K562 (cell line): ENCODE measurements at regions not wholly inside any gene's neighbourhood (a gene's known extent, or its start where the extent isn't known, plus 50 kb on each side); places are given as distances from the start of the nearest gene placed in this dataset.

Experiments
- ATAC-seq: fragments of 200-7000 bp; cut with Tn5 transposase; 3 replicates; pipeline ENCODE4 v1.9.1; 2020; ENCODE audit warnings: moderate library complexity
- BruUV-seq: library from RNA; stranded (reverse); fragments of 400-500 nt; replicated peaks from 2 replicates; lab custom pipeline; 2021; lab: Mats Ljungman, UMichigan
- CTCF ChIA-PET: fragments of 300-600 bp; formaldehyde crosslinking; extraction: SDS; loops from one replicate; lab custom pipeline; 2021; ENCODE audit warnings: low intra/inter-chr PET ratio; lab: Yijun Ruan, JAX
- POLR2A ChIA-PET: fragments of 300-600, 350-650 bp; sonication (Branson Sonifier 250); formaldehyde crosslinking; extraction: SDS; loops from one replicate; lab custom pipeline; 2021; ENCODE audit warnings: antibody characterized with exemption, inconsistent platforms; lab: Yijun Ruan, JAX
- DNase-seq, 4 experiments: peaks; one replicate each; pipeline versions ENCODE4 v3.0.0 to v3.0.0-alpha.2; 2011 to 2018; ENCODE audit warnings: low spot score in 3 of 4, mixed read lengths in 3 of 4; ENCODE audit errors: extremely low read depth in 1 of 4
- FAIRE-seq: peaks from 2 replicates; lab custom pipeline; 2011; peaks lifted over from hg19 to GRCh38; lab: Jason Lieb, UNC
- H2AFZ ChIP-seq: 2 replicates; pipeline ENCODE4 v1.6.0; 2011; ENCODE audit warnings: low read depth, low read length, control low read depth, inconsistent platforms
- H3K27ac ChIP-seq: fragments of 200-600 bp; 3 replicates; pipeline ENCODE4 v1.8.0; 2011; ENCODE audit warnings: low read depth, mild to moderate bottlenecking, control low read depth, inconsistent platforms, low read length, moderate library complexity, mixed read lengths; ENCODE audit errors: extremely low read depth
- H3K27me3 ChIP-seq, 2 experiments: fragments of 300-600 bp in 1 of 2; 2 replicates in 1 of 2; 3 replicates in 1 of 2; pipeline versions ENCODE4 v1.6.0 to v1.8.0; 2011; ENCODE audit warnings: inconsistent platforms in 2 of 2, low read length in 2 of 2, mild to moderate bottlenecking in 1 of 2, mixed read lengths in 1 of 2, moderate library complexity in 1 of 2; ENCODE audit not compliant: control insufficient read depth in 2 of 2, insufficient read depth in 2 of 2
- H3K36me3 ChIP-seq: fragments of 300-600 bp; 3 replicates; pipeline ENCODE4 v1.8.0; 2011; ENCODE audit warnings: mild to moderate bottlenecking, low read length, inconsistent platforms; ENCODE audit not compliant: control insufficient read depth, insufficient read depth
- H3K4me1 ChIP-seq, 2 experiments: fragments of 200-600 bp in 1 of 2; replicated peaks in 1 of 2; 2 replicates in 1 of 2; 3 replicates in 1 of 2; pipeline versions ENCODE4 v1.5.1 to v1.8.0; 2011; ENCODE audit warnings: inconsistent platforms in 2 of 2, low read length in 2 of 2, mild to moderate bottlenecking in 1 of 2, mixed read lengths in 1 of 2, moderate library complexity in 1 of 2; ENCODE audit not compliant: control insufficient read depth in 2 of 2, insufficient read depth in 2 of 2
- H3K4me2 ChIP-seq: 2 replicates; pipeline ENCODE4 v1.6.1; 2011; ENCODE audit warnings: low read length, control low read depth, inconsistent platforms, mixed read lengths; ENCODE audit not compliant: insufficient read depth
- H3K4me3 ChIP-seq: fragments of 200-600 bp; sonication (generic), shearing (Covaris generic); 2 replicates; pipeline ENCODE4 v1.5.1; 2016; ENCODE audit warnings: control low read depth, inconsistent platforms
- H3K79me2 ChIP-seq: fragments of 200-600 bp; 3 replicates; pipeline ENCODE4 v1.8.0; 2011; ENCODE audit warnings: low read length, inconsistent platforms; ENCODE audit not compliant: control insufficient read depth, insufficient read depth
- H3K9ac ChIP-seq, 2 experiments: 2 replicates each; pipeline versions ENCODE4 v1.6.0 to v1.6.1; 2011; ENCODE audit warnings: low read depth in 2 of 2, low read length in 2 of 2, control low read depth in 1 of 2, inconsistent platforms in 1 of 2, mild to moderate bottlenecking in 1 of 2, mixed read lengths in 1 of 2; ENCODE audit not compliant: insufficient read depth in 1 of 2
- H3K9me1 ChIP-seq: one replicate; pipeline ENCODE4 v1.6.0; 2011; ENCODE audit warnings: inconsistent platforms, mild to moderate bottlenecking, low read length, moderate library complexity; ENCODE audit not compliant: control insufficient read depth, insufficient read depth
- H3K9me3 ChIP-seq: replicated peaks from 2 replicates; pipeline ENCODE4 v1.5.1; 2011; ENCODE audit warnings: low read depth, low read length, inconsistent platforms; ENCODE audit not compliant: control insufficient read depth, insufficient read depth
- H4K20me1 ChIP-seq: replicated peaks from 2 replicates; pipeline ENCODE4 v1.6.1; 2011; ENCODE audit warnings: low read length, inconsistent platforms, mixed read lengths; ENCODE audit not compliant: control insufficient read depth, insufficient read depth
- BRF1 ChIP-seq: IDR thresholded peaks from 3 replicates; pipeline ENCODE4 v1.6.1; 2011; ENCODE audit warnings: borderline replicate concordance, mild to moderate bottlenecking; ENCODE audit not compliant: insufficient read length; ENCODE audit errors: extremely low read depth
- HEY1 ChIP-seq: fragments of 250-450 bp; sonication (Bioruptor Pico); IDR thresholded peaks from 2 replicates; pipeline ENCODE4 v1.5.0; 2020; ENCODE audit warnings: mild to moderate bottlenecking, moderate library complexity, borderline replicate concordance
- HNRNPUL1 ChIP-seq: fragments of 200-400 bp; formaldehyde crosslinking; IDR thresholded peaks from 2 replicates; pipeline ENCODE4 v1.6.1; 2017; ENCODE audit warnings: low read length
- RNF2 ChIP-seq: sonication (generic); IDR thresholded peaks from 2 replicates; pipeline ENCODE4 v1.6.1; 2016
- SP2 ChIP-seq: IDR thresholded peaks from 2 replicates; pipeline ENCODE4 v1.6.1; 2011; ENCODE audit warnings: mild to moderate bottlenecking, low read depth, low read length, moderate library complexity; ENCODE audit not compliant: poor library complexity, severe bottlenecking; ENCODE audit errors: extremely low read depth
- ZC3H8 ChIP-seq: fragments of 450-650 bp; IDR thresholded peaks from 2 replicates; pipeline ENCODE4 v1.6.1; 2017
- ZNF146 ChIP-seq: IDR thresholded peaks from one replicate; pipeline ENCODE4 v1.6.1; 2018; ENCODE audit warnings: missing compliant biosample characterization; ENCODE audit not compliant: unreplicated experiment
- ZNF311 ChIP-seq: fragments of 250-450 bp; sonication (Bioruptor Pico); IDR thresholded peaks from 2 replicates; pipeline ENCODE4 v1.4.0; 2020; ENCODE audit warnings: mild to moderate bottlenecking, moderate library complexity
- ZNF384 ChIP-seq: IDR thresholded peaks from 2 replicates; pipeline ENCODE4 v1.6.1; 2012; ENCODE audit warnings: low read depth, low read length, improper control_type of control experiment
- ZNF644 ChIP-seq: fragments of 200-800 bp; sonication (Bioruptor generic); IDR thresholded peaks from 2 replicates; pipeline ENCODE4 v1.6.1; 2016; ENCODE audit warnings: low read depth, missing genetic modification characterization, missing compliant biosample characterization
- ZSCAN32 ChIP-seq: fragments of 450-650 bp; formaldehyde crosslinking; IDR thresholded peaks from 2 replicates; pipeline ENCODE4 v1.4.0; 2020; ENCODE audit warnings: mild to moderate bottlenecking, moderate library complexity
- WGBS: fragments of 100-300 bp; shearing (Covaris generic); methylation state at CpG from one replicate; pipeline ENCODE4 v1.1.6; 2016; ENCODE audit warnings: low coverage, mixed read lengths; ENCODE audit not compliant: insufficient coverage; ENCODE audit errors: missing lambda C conversion rate; 5-methylcytosine and 5-hydroxymethylcytosine counted together
- in situ Hi-C: fragments of 300-500 bp; cut with MboI; formaldehyde crosslinking; loops from 4 replicates; pipeline ENCODE4 v1.15.0; 2018; ENCODE audit warnings: inconsistent platforms, mixed read lengths
- intact Hi-C: fragments of 100-400 bp; cut with micrococcal nuclease; formaldehyde crosslinking; loops from 2 replicates; pipeline ENCODE4 v1.14.2; 2022
- TF ChIP-seq, protein P1 (sequence below): fragments of 450-650 bp; IDR thresholded peaks from 2 replicates; pipeline ENCODE4 v1.7.1; 2018; ENCODE audit warnings: mild to moderate bottlenecking, low read depth; ENCODE audit not compliant: partially characterized antibody

DNA sequence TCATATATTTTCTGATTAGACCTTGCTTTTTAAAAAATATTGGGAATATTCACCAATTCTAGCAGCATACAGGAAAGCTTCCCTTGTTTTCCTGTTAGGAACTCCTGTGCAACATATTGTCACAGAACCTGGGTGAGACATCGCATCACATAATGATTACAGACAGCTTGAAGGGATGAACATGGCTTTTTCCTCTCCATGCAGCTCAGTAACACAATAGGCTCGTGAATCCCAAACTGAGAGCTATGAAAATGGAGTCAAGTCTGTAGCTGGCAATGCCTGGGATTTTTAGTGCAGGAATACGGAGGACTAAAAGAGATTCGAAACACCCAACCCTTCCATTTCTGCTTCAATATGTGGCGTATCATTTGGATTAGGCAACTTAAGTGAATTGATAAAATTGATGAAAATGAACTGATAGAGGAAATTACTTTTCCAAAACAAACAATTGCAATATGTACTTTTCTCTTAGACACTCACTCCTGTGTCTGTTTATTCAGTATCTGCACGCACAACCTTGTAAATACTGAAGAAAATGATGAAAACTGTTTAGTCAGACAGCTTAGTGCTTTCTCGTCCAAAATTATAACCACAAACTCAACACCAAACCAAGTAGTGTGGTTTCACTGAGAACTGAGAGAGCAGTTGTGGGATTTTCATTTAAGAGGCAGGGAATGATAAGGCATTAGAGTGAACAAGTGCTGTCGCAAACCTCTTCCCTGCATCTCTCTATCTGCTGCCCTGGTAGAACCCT is 250.4 kb downstream of the PTBP2 start:
- Histone ChIP-seq H3K79me2 (no peaks in the 10 kb centered on the region), H3K4me2 (no peak overlapping the region), H3K9me1 (no peaks in the 10 kb centered on the region), H3K27ac (no peak overlapping the region), H3K4me3 (no peak overlapping the region), H2AFZ (no peak overlapping the region), H3K36me3 (no peaks in the 10 kb centered on the region), H3K9me3 (no peaks in the 10 kb centered on the region), H4K20me1 (no peaks in the 10 kb centered on the region), H3K4me1 (no peaks in the 10 kb centered on the region), H3K27me3 (no peaks in the 10 kb centered on the region), H3K9ac (no peak overlapping the region)
- POLR2A ChIA-PET, result no interaction called here
- TF ChIP-seq ZSCAN32 (CRISPR knock-in tag), result no peak
- TF ChIP-seq ZC3H8, result no peak
- TF ChIP-seq ZNF644 (tag), result no peak
- TF ChIP-seq ZNF311 (CRISPR knock-in tag), result no peak
- TF ChIP-seq BRF1, result no peak
- no peak for TF ChIP-seq HNRNPUL1
- TF ChIP-seq RNF2, result no peak
- TF ChIP-seq ZNF146 (CRISPR knock-in tag), result no peak
- TF ChIP-seq HEY1 (CRISPR knock-in tag), result no peak
- no peak for TF ChIP-seq SP2
- TF ChIP-seq, protein P1, sequence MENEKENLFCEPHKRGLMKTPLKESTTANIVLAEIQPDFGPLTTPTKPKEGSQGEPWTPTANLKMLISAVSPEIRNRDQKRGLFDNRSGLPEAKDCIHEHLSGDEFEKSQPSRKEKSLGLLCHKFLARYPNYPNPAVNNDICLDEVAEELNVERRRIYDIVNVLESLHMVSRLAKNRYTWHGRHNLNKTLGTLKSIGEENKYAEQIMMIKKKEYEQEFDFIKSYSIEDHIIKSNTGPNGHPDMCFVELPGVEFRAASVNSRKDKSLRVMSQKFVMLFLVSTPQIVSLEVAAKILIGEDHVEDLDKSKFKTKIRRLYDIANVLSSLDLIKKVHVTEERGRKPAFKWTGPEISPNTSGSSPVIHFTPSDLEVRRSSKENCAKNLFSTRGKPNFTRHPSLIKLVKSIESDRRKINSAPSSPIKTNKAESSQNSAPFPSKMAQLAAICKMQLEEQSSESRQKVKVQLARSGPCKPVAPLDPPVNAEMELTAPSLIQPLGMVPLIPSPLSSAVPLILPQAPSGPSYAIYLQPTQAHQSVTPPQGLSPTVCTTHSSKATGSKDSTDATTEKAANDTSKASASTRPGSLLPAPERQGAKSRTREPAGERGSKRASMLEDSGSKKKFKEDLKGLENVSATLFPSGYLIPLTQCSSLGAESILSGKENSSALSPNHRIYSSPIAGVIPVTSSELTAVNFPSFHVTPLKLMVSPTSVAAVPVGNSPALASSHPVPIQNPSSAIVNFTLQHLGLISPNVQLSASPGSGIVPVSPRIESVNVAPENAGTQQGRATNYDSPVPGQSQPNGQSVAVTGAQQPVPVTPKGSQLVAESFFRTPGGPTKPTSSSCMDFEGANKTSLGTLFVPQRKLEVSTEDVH, result no peak
- no peak for TF ChIP-seq ZNF384
- DNase-seq (no peak), ATAC-seq (no peak), FAIRE-seq (no peak)
- in situ Hi-C loops, result no loop called here
- CTCF ChIA-PET, result no interaction called here
- intact Hi-C loops, result no loop called here
- no TSS peak for BruUV-seq
- WGBS, result 2% methylated on average over 8 of the region's 8 CpGs
